Fibroblast of the conjunctiva (primary cell): ENCODE measurements at regions not wholly inside any gene's neighbourhood (a gene's known extent, or its start where the extent isn't known, plus 50 kb on each side); places are given as distances from the start of the nearest gene placed in this dataset.

Experiments
- DNase-seq: peaks from one replicate; pipeline ENCODE4 v3.0.0-alpha.2; 2010; ENCODE audit warnings: low read depth

- DNase-seq, result no peak
Measured at GRCh38 chr15:47376190-47376589, 341.1 kb upstream of the SEMA6D start.

DNA sequence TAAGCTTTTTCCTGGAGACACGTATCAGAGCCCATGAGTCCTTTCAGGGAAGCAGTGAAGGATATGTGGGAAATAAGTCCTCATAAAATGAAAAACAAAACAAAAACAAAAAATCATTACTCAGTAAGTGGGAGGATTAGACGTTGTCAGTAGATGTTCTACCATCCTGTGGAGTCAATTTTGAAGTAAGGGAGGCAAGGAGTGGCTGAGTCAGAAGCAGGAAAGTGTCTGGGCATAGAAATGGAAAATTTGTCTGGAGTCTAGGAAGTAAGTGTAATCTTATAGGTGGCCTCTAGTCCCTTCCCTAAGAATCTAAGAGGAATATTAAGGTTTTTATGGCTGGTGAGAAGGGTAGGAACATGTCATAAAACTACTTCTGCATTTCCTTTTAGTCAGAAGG, 339.8 kb upstream of the SEMA6D start:
- DNase-seq, result no peak

GRCh38 chr15:47378527-47378926, 338.8 kb upstream of the SEMA6D start:
- no peak for DNase-seq

GRCh38 chr15:47383102-47383501, 334.2 kb upstream of the SEMA6D start:
- no peak for DNase-seq

- no peak for DNase-seq
Measured at GRCh38 chr15:47383801-47384200, 333.5 kb upstream of the SEMA6D start.

GRCh38 chr15:47384341-47384740, 333.0 kb upstream of the SEMA6D start:
- DNase-seq, result peak; percentile 95

DNA sequence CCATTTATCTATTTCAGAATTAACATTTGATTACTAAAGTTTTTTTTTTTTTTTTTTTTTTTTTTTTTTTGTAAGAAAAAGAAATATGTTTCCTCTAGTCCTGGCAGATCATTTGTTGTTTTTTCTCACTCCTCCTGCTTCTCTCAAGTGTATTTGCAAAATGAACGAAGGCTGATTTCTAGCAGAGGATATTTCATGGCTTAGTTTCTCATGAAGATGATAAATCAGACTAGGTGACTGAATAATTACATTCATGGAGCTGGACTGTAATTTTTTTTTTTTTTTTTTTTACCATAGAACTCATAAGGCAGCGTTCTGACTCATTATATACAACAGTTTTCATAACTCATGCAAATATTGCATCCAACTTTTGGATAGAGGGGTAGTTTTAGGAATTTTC, 332.5 kb upstream of the SEMA6D start:
- no peak for DNase-seq

DNA sequence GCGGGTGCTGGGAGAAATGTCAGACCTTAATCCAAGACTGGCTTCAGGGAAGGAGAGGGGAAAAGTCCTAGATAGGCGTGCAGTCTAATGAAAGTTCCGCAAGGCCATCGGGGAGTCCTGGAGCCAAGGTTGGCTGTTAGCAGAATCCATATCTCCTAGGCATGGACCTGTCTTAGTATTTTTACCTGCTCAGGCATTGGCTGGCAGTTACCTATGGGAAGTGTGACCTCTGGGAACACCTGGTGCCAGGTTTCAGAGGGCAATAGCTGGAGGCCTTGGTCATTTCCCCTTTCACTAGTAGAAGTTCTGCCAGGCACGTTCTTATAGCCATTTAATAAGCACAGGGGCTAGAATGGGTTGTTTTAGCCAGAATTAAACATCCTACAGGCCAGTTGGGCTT, 330.8 kb upstream of the SEMA6D start:
- DNase-seq, result no peak

GRCh38 chr15:47388299-47388698, 329.0 kb upstream of the SEMA6D start:
- DNase-seq, result no peak

- DNase-seq, result no peak
Measured at GRCh38 chr15:47390208-47390765, 327.0 kb upstream of the SEMA6D start.

DNA sequence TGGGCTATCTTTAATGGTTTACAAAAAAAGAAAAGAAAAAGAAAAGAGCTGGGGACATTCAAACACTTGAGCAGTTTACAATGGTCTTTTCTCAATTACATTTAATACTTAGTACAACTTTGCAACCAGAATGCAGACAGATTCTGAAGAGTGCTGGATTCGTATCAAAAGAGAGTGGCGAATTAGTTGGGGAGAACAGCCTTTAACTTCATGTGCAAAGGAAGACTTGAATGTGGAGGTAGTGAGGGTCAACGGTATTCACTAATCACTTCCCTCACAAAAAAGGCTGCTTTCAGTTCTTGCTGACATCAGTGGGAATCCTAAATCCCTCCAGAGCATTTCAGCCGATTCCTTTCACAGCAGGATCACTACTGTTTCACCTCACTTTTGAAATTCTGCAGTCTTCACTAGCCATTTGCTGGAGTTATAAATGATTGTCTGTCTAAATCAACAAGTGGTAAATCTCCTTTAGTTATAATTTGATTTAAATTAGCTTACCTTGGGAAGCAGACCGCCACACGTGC, 323.0 kb upstream of the SEMA6D start:
- no peak for DNase-seq

DNA sequence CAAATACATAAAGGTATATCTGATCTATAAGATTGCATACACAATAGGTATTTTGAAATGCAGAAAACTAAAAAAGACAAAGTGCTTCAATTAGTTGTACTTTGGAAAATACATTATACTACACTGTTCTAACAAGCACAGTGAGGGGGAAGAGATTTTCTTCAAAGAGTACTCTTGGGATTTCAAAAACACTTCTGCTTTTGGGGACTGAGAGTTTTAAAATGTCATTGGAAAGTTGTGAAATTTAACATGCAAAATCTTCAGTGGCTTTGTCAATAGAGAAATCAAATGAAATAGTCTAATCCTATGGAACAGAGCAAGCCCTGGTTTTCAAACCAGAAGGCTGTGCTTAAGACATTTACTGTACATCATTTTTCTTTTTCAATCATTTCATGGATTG, 322.2 kb upstream of the SEMA6D start:
- no peak for DNase-seq

GRCh38 chr15:47397655-47398054, 319.6 kb upstream of the SEMA6D start:
- DNase-seq, result no peak

- DNase-seq, result no peak
Measured at GRCh38 chr15:47398132-47398531, 319.2 kb upstream of the SEMA6D start.

GRCh38 chr15:47398594-47398993, 318.7 kb upstream of the SEMA6D start:
- no peak for DNase-seq

- DNase-seq, result no peak
Measured at GRCh38 chr15:47399100-47399499, 318.2 kb upstream of the SEMA6D start.

- no peak for DNase-seq
Measured at GRCh38 chr15:47400603-47401002, 316.7 kb upstream of the SEMA6D start.

DNA sequence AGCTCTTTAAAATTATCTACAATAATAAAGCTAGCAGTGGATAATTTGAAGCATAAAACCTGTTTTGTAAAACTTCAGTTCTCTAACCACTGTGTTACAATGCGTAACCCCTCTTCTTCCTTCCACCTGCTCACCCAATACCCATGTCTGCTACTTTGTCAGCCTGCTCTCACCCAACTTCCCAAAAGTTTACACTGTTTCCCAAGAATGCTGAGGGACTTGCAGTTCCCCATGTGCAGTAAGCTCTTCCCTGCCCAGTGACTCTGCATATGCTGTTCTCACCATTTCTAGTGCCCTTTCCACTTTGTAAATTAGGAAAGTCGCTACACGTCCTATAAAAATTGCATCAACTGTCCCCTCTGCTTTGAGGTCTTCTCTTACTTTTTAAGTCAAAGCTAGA, 315.9 kb upstream of the SEMA6D start:
- DNase-seq, result no peak

GRCh38 chr15:47402829-47403228, 314.5 kb upstream of the SEMA6D start:
- DNase-seq, result no peak

DNA sequence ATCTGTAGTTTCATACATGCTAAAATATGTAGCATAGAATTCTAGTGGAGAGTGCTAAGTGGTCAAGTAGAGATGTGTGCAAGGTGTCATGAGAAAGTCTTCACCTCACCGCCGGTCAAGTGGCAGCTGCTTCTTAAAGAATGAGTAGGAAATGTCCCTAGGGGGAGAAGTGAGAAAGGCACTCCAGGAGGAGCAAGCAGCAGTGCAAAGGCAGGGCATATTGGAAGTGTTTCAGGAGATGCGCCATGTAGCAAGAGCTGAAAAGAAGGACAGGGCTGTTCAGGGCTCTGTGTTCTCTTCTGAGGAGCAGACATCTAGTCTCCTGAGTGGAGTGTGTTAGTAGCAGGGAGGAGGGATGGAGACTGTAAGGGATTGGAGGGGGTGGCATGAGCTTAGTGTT, 312.4 kb upstream of the SEMA6D start:
- no peak for DNase-seq

GRCh38 chr15:47405365-47406162, 311.7 kb upstream of the SEMA6D start:
- DNase-seq, result no peak

DNA sequence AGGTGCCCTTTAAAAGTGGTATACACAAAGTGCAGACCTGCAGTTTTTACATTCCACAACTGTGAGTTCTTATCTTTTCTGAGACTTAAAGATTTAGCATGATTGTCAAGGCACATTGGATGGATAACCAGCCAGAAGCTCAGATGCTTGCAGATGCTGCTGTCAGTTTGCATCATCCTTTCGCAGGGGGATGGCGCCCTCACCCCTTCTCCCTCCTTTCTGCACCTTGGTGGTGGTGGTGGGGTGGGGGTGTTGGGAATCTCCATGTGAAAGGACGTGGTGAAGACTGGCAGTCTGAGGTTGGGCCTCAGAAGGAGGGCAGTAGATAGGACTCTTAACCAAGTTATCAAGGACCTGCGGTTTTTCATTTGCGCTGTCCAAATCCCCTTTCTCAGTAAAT, 309.6 kb upstream of the SEMA6D start:
- no peak for DNase-seq

- DNase-seq, result peak; percentile 37
Measured at GRCh38 chr15:47409038-47409437, 308.3 kb upstream of the SEMA6D start.

- peak; percentile 73 for DNase-seq
Measured at GRCh38 chr15:47409600-47409999, 307.7 kb upstream of the SEMA6D start.
